ENCODE measurements at regions not wholly inside any gene's neighbourhood (a gene's known extent, or its start where the extent isn't known, plus 50 kb on each side); places are given as distances from the start of the nearest gene placed in this dataset.

DNA sequence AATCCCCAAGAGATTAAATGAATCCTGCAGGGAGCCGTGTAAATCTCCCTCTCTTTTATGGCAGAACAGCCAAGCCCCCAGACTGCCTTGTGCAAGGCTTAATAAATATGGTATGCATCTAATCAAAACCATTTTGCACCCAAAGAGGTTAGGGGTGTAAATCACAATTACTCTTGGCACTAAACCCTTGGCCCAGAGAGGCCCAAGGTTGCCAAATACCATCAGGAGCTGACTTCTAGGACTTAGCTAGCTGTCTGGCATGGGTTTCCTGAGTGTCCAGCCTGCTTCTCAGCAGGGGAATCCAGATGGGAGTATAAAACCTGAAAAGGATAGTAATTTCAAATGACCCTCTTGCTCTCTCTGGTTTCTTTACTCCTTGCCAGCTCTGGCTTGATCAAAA lies 610.4 kb downstream of the MED13L start:
- TF ChIP-seq CTCF (IDR thresholded peaks at IDR 0.05) (no peak), POLR2A (IDR thresholded peaks at IDR 0.05) (no peak)
